Ascending aorta (tissue), 2 donors: ENCODE measurements at regions not wholly inside any gene's neighbourhood (a gene's known extent, or its start where the extent isn't known, plus 50 kb on each side); places are given as distances from the start of the nearest gene placed in this dataset.
A peak's percentile ranks its signal among the peaks of the same experiment; 100 is the strongest.
"Not testable (repeated sequence)": the region's sequence is repeated elsewhere in the genome, so short reads cannot be mapped to it uniquely, and the experiment has no call there.

Source experiments
- DNase-seq, 2 donors: peaks; one replicate each; pipeline ENCODE4 v3.0.0-alpha.2; 2019; ENCODE audit warnings: low spot score in 2 of 2
- H3K27ac ChIP-seq, 2 donors: fragments of 200-600 bp; sonication (generic); one replicate each; pipeline ENCODE4 v1.5.1; 2016 to 2017; ENCODE audit warnings: mild to moderate bottlenecking in 1 of 2
- H3K27me3 ChIP-seq: fragments of 200-600 bp; sonication (generic); one replicate; pipeline ENCODE4 v1.5.1; 2017
- H3K36me3 ChIP-seq, 2 donors: fragments of 200-600 bp; sonication (generic); one replicate each; pipeline ENCODE4 v1.5.1; 2016
- H3K4me1 ChIP-seq, 2 donors: fragments of 200-600 bp; sonication (generic); one replicate each; pipeline ENCODE4 v1.5.1; 2016 to 2017; ENCODE audit warnings: mild to moderate bottlenecking in 1 of 2
- H3K4me3 ChIP-seq, 2 donors: fragments of 200-600 bp; sonication (generic); one replicate each; pipeline ENCODE4 v1.5.1; 2016 to 2017; ENCODE audit warnings: mild to moderate bottlenecking in 1 of 2
- H3K9me3 ChIP-seq, 2 donors: fragments of 200-600 bp; sonication (generic); one replicate each; pipeline ENCODE4 v1.5.1; 2016
- intact Hi-C: fragments of 100-400 bp; cut with DNase I; formaldehyde crosslinking; loops from one replicate; pipeline ENCODE4 v1.15.1; 2023
- TF ChIP-seq, protein P1 (sequence below), 3 experiments: fragments of 200-600 bp in 2 of 3; fragments of 450-650 bp in 1 of 3; sonication (generic) in 2 of 3; IDR thresholded peaks; one replicate each; pipeline ENCODE4 v1.5.1; 2016 to 2019; ENCODE audit warnings: antibody characterized with exemption in 3 of 3, mild to moderate bottlenecking in 1 of 3, moderate library complexity in 1 of 3

DNA sequence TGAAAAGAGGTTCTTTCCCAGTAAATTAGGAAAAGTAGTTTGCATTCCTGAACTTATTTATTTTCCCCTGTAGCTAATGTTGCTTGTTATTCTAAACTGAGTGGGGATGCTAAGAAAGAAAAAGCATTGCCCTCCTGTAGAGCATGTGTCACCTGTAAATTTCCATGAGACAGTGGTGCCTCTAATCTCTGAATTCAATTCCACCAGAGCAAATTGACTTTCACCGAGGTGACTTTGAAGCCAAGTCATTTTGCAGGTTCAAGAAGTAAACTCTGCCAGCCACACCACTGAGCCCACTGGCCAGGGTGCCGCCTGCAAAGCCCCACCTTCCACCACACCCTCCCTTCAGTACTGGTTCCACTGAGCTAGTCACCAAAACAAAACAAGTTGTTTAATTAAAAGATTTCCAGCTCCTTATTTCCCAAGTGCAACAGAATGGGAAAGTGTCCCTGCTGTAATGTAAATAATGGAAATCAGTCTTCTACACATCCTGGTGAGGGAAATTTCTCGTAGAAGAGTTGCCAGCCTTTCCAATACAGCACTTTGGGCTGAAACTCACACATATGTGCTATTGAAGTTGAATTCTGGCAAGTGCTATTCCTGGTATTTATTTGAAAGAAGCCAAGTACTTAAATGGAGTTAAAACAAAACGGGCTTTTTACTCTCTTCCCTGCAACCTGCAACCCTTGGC lies 254.8 kb downstream of the RNF152 start:
- peaks cover 0 to 6% of the 10 kb centered on the region in 2 donors for H3K4me1 ChIP-seq
- intact Hi-C loops: loop anchor here (2.0 to 5.0 kb wide), 2 partner anchors 399 to 493 kb away; no protein-coding TSS in a partner anchor
- H3K9me3 ChIP-seq: no peaks in the 10 kb centered on the region
- H3K36me3 ChIP-seq: no peaks in the 10 kb centered on the region
- no peak for DNase-seq
- H3K27ac ChIP-seq: no peak overlapping the region
- TF ChIP-seq, protein P1, sequence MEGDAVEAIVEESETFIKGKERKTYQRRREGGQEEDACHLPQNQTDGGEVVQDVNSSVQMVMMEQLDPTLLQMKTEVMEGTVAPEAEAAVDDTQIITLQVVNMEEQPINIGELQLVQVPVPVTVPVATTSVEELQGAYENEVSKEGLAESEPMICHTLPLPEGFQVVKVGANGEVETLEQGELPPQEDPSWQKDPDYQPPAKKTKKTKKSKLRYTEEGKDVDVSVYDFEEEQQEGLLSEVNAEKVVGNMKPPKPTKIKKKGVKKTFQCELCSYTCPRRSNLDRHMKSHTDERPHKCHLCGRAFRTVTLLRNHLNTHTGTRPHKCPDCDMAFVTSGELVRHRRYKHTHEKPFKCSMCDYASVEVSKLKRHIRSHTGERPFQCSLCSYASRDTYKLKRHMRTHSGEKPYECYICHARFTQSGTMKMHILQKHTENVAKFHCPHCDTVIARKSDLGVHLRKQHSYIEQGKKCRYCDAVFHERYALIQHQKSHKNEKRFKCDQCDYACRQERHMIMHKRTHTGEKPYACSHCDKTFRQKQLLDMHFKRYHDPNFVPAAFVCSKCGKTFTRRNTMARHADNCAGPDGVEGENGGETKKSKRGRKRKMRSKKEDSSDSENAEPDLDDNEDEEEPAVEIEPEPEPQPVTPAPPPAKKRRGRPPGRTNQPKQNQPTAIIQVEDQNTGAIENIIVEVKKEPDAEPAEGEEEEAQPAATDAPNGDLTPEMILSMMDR (IDR thresholded peaks at IDR 0.05): no peak
- no peaks in the 10 kb centered on the region for H3K27me3 ChIP-seq
- no peak overlapping the region for H3K4me3 ChIP-seq

DNA sequence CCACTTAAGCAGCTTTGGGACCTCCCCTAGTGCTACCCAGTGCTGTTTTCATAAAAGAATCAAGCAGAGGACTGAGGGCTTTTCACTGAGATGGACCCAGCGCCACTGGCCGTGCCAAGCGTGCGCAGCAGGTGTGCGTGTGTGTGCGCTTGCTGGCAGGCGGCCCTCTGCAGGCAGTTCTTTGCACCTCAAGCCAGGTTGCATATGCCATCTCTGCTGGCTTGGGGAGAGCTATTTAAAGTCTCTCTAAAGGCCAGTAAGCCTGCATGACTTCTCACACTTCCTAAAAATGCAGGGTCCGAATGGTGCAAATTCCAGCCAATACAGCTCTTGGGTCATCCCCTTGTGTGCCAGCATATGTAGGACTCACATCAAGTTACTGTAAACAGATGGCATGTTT lies 255.5 kb downstream of the RNF152 start:
- H3K27me3 ChIP-seq: no peaks in the 10 kb centered on the region
- peaks cover 0 to 6% of the 10 kb centered on the region in 2 donors for H3K4me1 ChIP-seq
- intact Hi-C loops: loop anchor here (2.0 to 5.0 kb wide), 2 partner anchors 400 to 493 kb away; no protein-coding TSS in a partner anchor
- no peaks in the 10 kb centered on the region for H3K36me3 ChIP-seq
- DNase-seq: no peak
- no peak overlapping the region for H3K4me3 ChIP-seq
- TF ChIP-seq, protein P1 (IDR thresholded peaks at IDR 0.05): no peak
- H3K27ac ChIP-seq: no peak overlapping the region
- H3K9me3 ChIP-seq: no peaks in the 10 kb centered on the region

DNA sequence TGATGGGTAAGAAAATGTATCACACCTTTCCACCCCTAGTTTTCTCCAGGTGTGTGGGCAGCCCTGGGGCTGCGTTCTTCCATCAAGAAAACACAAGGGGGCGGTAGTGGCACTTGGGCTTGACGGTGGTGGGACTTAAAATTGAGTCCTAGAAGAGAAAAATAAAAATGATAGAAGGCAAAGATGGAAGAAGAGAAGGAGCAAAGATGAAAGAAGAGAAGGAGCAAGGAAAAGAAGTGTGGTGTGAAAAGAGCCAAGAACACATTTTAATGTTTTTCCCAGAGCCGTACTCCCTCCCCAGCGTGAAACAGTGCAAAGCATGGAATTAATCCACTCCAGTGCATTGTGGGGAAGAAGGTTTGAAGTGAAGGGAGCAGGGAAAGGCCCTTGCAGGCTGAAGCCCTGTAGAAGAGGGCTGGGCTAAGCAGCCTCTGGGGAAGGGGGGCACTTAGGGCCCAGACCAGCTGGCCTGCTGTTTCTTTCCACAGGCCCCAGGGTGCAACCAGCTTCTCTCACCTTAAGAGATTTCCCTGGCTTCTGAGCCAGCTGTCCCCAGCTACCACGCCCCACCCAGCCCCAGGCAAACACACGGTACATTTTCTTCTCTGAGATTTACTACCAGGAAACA lies 256.8 kb downstream of the RNF152 start:
- peaks cover 0 to 6% of the 10 kb centered on the region in 2 donors for H3K4me1 ChIP-seq
- no peak overlapping the region for H3K4me3 ChIP-seq
- TF ChIP-seq, protein P1 (IDR thresholded peaks at IDR 0.05): peak; percentile 60 to 93 (median 84)
- H3K36me3 ChIP-seq: no peaks in the 10 kb centered on the region
- no peaks in the 10 kb centered on the region for H3K27me3 ChIP-seq
- DNase-seq: peak in 1 of 2 donors; percentile 72
- H3K9me3 ChIP-seq: no peaks in the 10 kb centered on the region
- intact Hi-C loops: loop anchor here (1.0 to 5.0 kb wide), 4 partner anchors 53 to 495 kb away; partner anchors contain the start of gene RNF152
- H3K27ac ChIP-seq: no peak overlapping the region

DNA sequence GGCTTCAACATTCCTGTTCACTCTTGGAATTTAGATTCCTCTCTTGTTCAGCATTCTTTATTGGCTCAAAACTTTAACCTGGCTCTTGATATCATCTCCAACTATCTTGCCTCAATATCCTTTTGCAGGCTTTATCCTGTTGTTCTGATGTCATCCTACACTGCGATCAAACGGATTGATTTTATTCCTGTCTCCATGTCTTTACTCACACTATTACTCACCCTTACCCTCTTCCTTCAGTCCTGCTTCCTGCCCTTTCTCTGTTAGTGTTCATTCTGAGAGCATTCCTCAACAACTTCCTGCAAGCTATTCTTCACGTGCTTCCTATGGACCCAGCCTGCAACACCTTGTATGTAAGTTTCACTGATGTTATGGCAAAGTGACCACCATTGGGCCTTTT lies 264.7 kb downstream of the RNF152 start:
- no peaks in the 10 kb centered on the region for H3K4me1 ChIP-seq
- no peak overlapping the region for H3K27ac ChIP-seq
- H3K9me3 ChIP-seq: no peaks in the 10 kb centered on the region
- no peaks in the 10 kb centered on the region for H3K27me3 ChIP-seq
- DNase-seq: no peak
- TF ChIP-seq, protein P1 (IDR thresholded peaks at IDR 0.05): no peak
- H3K4me3 ChIP-seq: no peak overlapping the region
- no peaks in the 10 kb centered on the region for H3K36me3 ChIP-seq
- intact Hi-C loops: no loop called here

DNA sequence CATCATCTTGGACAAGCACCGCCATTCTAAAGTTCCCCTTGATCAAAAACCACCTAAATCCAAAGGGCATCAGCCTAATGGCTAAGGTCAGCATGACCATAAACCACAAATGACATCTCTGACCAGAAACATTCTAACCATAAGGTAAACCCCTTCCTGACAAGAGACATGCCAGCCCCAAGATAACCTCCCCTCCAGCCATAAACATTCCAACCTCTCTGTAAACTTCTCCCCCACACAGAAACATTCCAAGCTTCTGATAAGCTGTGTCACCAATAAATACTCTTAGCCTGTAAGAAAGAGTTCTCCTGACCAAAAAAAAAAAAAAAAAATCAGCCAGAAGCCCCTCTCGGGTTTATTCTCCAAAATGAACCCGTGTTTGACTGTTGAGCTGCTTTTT lies 268.2 kb downstream of the RNF152 start:
- H3K27me3 ChIP-seq, H3K4me3 ChIP-seq, H3K9me3 ChIP-seq, DNase-seq, H3K27ac ChIP-seq, intact Hi-C loops, H3K36me3 ChIP-seq, H3K4me1 ChIP-seq: not testable (repeated sequence)

DNA sequence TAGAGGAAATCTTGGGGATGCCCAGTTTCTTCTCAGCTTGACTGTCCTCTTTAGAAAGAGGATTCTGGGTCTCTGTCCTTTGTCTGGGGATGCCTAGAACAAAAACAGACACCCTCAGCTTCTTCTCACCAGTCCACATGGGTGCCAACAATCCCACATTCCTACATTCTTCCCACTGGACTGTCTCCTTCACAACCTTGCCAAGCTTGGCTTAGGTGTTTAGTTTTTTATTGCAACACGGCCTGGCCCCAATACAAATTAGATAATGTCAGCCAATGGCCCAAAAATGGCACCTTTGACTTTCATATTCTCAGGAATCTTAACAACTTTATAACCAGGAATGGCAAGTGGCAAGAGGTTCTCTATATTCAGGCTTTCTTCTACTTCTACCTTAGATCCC lies 273.0 kb downstream of the RNF152 start:
- Histone ChIP-seq H3K36me3 (no peaks in the 10 kb centered on the region), H3K4me1 (no peaks in the 10 kb centered on the region), H3K9me3 (no peaks in the 10 kb centered on the region), H3K4me3 (no peak overlapping the region), H3K27me3 (no peaks in the 10 kb centered on the region), H3K27ac (no peak overlapping the region)
- intact Hi-C loops: no loop called here
- DNase-seq: no peak
- TF ChIP-seq, protein P1 (IDR thresholded peaks at IDR 0.05): no peak
